Keratinocyte (primary cell): ENCODE measurements at regions not wholly inside any gene's neighbourhood (a gene's known extent, or its start where the extent isn't known, plus 50 kb on each side); places are given as distances from the start of the nearest gene placed in this dataset.
A peak's percentile ranks its signal among the peaks of the same experiment; 100 is the strongest.

Experiments
- DNase-seq: peaks from one replicate; pipeline ENCODE4 v3.0.0-alpha.2; 2011; ENCODE audit warnings: low read depth, missing footprints, low spot score
- FAIRE-seq: peaks from 2 replicates; lab custom pipeline; 2011; peaks lifted over from hg19 to GRCh38; lab: Jason Lieb, UNC
- H2AFZ ChIP-seq: 2 replicates; pipeline ENCODE4 v1.6.0; 2012; ENCODE audit warnings: low read length, control low read depth, inconsistent platforms; ENCODE audit not compliant: control insufficient read depth
- H3K27ac ChIP-seq: 2 replicates; pipeline ENCODE4 v1.5.1; 2011; ENCODE audit warnings: low read length; ENCODE audit not compliant: control insufficient read depth, insufficient read depth
- H3K27me3 ChIP-seq: 3 replicates; pipeline ENCODE4 v1.6.0; 2011; ENCODE audit warnings: low read length; ENCODE audit not compliant: control insufficient read depth, insufficient read depth; ENCODE audit errors: extremely low read depth
- H3K36me3 ChIP-seq, 2 experiments: 2 replicates in 1 of 2; 3 replicates in 1 of 2; pipeline ENCODE4 v1.5.1; 2011; ENCODE audit warnings: low read length in 2 of 2, mild to moderate bottlenecking in 1 of 2; ENCODE audit not compliant: control insufficient read depth in 2 of 2, insufficient read depth in 2 of 2; ENCODE audit errors: extremely low read depth in 1 of 2
- H3K4me1 ChIP-seq: 3 replicates; pipeline ENCODE4 v1.5.1; 2011; ENCODE audit warnings: low read length; ENCODE audit not compliant: control insufficient read depth, insufficient read depth; ENCODE audit errors: extremely low read depth
- H3K4me2 ChIP-seq: 3 replicates; pipeline ENCODE4 v1.6.0; 2011; ENCODE audit warnings: low read depth, low read length; ENCODE audit not compliant: control insufficient read depth, insufficient read depth; ENCODE audit errors: extremely low read depth
- H3K4me3 ChIP-seq, 3 experiments: fragments of 200-600 bp in 1 of 3; sonication (generic) in 1 of 3; 2 replicates in 2 of 3; 3 replicates in 1 of 3; pipeline ENCODE4 v1.5.1; 2011 to 2016; ENCODE audit warnings: low read length in 3 of 3, mild to moderate bottlenecking in 3 of 3, control low read depth in 2 of 3, inconsistent platforms in 1 of 3, low read depth in 1 of 3, mixed read lengths in 1 of 3, mixed run types in 1 of 3, moderate library complexity in 1 of 3; ENCODE audit not compliant: control insufficient read depth in 2 of 3, insufficient read depth in 2 of 3; ENCODE audit errors: extremely low read depth in 1 of 3
- H3K79me2 ChIP-seq: 2 replicates; pipeline ENCODE4 v1.6.0; 2012; ENCODE audit warnings: low read length; ENCODE audit not compliant: control insufficient read depth, insufficient read depth
- H3K9ac ChIP-seq: 3 replicates; pipeline ENCODE4 v1.6.0; 2011; ENCODE audit warnings: low read length; ENCODE audit not compliant: control insufficient read depth, insufficient read depth; ENCODE audit errors: extremely low read depth
- H3K9me1 ChIP-seq: 3 replicates; pipeline ENCODE4 v1.6.0; 2011; ENCODE audit warnings: low read length; ENCODE audit not compliant: control insufficient read depth, insufficient read depth; ENCODE audit errors: extremely low read depth
- H3K9me3 ChIP-seq: 2 replicates; pipeline ENCODE4 v1.5.1; 2012; ENCODE audit warnings: low read depth, low read length; ENCODE audit not compliant: control insufficient read depth
- H4K20me1 ChIP-seq: 3 replicates; pipeline ENCODE4 v1.6.0; 2011; ENCODE audit warnings: low read length; ENCODE audit not compliant: control insufficient read depth, insufficient read depth; ENCODE audit errors: extremely low read depth
- CTCF ChIP-seq, 3 experiments: IDR thresholded peaks in 1 of 3; conservative IDR thresholded peaks in 1 of 3; optimal IDR thresholded peaks in 1 of 3; 2 replicates in 2 of 3; 3 replicates in 1 of 3; pipeline versions ENCODE3 to v1.5.1; 2011; ENCODE audit warnings: low read length in 3 of 3, mild to moderate bottlenecking in 3 of 3, moderate library complexity in 2 of 3, control low read depth in 1 of 3, inconsistent platforms in 1 of 3; ENCODE audit not compliant: insufficient read depth in 2 of 3; ENCODE audit errors: extremely low read depth in 1 of 3
- EZH2 ChIP-seq: IDR thresholded peaks from one replicate; pipeline ENCODE4 v1.6.1; 2012; ENCODE audit warnings: inconsistent platforms, mild to moderate bottlenecking, low read length, moderate library complexity
- dilution Hi-C: fragments of 300-500 bp; cut with MboI; formaldehyde crosslinking; loops from one replicate; pipeline ENCODE4 v1.7.0; 2020; ENCODE audit warnings: low sequenced_read_pairs; ENCODE audit not compliant: extremely low pct_ligation_motif_present

- Histone ChIP-seq H2AFZ (no peak overlapping the region), H3K9me1 (no peaks in the 10 kb centered on the region), H4K20me1 (no peaks in the 10 kb centered on the region), H3K4me1 (no peaks in the 10 kb centered on the region), H3K36me3 (no peaks in the 10 kb centered on the region), H3K79me2 (no peaks in the 10 kb centered on the region), H3K4me3 (peak overlapping the region in 1 of 3 experiments; percentile 25), H3K9ac (no peak overlapping the region), H3K27me3 (peaks cover 16% of the 10 kb centered on the region), H3K27ac (no peak overlapping the region), H3K4me2 (peak overlapping the region; percentile 51), H3K9me3 (no peaks in the 10 kb centered on the region)
- TF ChIP-seq CTCF (optimal IDR thresholded peaks at IDR 0.05 in 1 of 3, IDR thresholded peaks at IDR 0.05 in 1 of 3, conservative IDR thresholded peaks at IDR 0.05 in 1 of 3; ENCODE audit: extremely low read depth in 1 of 3, insufficient read depth in 2 of 3, low read length in 3 of 3) = peak in 1 of 3 experiments; percentile 30
- TF ChIP-seq EZH2 = no peak
- dilution Hi-C loops = no loop called here
- FAIRE-seq (no peak), DNase-seq (no peak)
Measured at GRCh38 chr4:27084685-27085361, 224.2 kb downstream of the STIM2 start.

GRCh38 chr4:27085396-27085795, 224.8 kb downstream of the STIM2 start:
- H3K36me3 ChIP-seq = no peaks in the 10 kb centered on the region
- no peaks in the 10 kb centered on the region for H3K9me3 ChIP-seq
- no peaks in the 10 kb centered on the region for H3K4me1 ChIP-seq
- peaks cover 16% of the 10 kb centered on the region for H3K27me3 ChIP-seq
- H4K20me1 ChIP-seq = no peaks in the 10 kb centered on the region
- no peak overlapping the region for H2AFZ ChIP-seq
- no peak overlapping the region for H3K9ac ChIP-seq
- dilution Hi-C loops = no loop called here
- H3K27ac ChIP-seq = no peak overlapping the region
- FAIRE-seq = no peak
- no peak overlapping the region for H3K4me3 ChIP-seq
- peak overlapping the region; percentile 51 for H3K4me2 ChIP-seq
- H3K79me2 ChIP-seq = no peaks in the 10 kb centered on the region
- TF ChIP-seq CTCF (optimal IDR thresholded peaks at IDR 0.05 in 1 of 3, IDR thresholded peaks at IDR 0.05 in 1 of 3, conservative IDR thresholded peaks at IDR 0.05 in 1 of 3; ENCODE audit: extremely low read depth in 1 of 3, insufficient read depth in 2 of 3, low read length in 3 of 3) (no peak), EZH2 (no peak)
- no peaks in the 10 kb centered on the region for H3K9me1 ChIP-seq
- no peak for DNase-seq
